NCI-H2081 treated with DMSO at 0.1 percent for 48 hours (cell line): ENCODE measurements at regions not wholly inside any gene's neighbourhood (a gene's known extent, or its start where the extent isn't known, plus 50 kb on each side); places are given as distances from the start of the nearest gene placed in this dataset.

ENCODE experiments used
- DNase-seq: peaks from one replicate; lab custom pipeline; 2025; lab: John Stamatoyannopoulos, UW

DNA sequence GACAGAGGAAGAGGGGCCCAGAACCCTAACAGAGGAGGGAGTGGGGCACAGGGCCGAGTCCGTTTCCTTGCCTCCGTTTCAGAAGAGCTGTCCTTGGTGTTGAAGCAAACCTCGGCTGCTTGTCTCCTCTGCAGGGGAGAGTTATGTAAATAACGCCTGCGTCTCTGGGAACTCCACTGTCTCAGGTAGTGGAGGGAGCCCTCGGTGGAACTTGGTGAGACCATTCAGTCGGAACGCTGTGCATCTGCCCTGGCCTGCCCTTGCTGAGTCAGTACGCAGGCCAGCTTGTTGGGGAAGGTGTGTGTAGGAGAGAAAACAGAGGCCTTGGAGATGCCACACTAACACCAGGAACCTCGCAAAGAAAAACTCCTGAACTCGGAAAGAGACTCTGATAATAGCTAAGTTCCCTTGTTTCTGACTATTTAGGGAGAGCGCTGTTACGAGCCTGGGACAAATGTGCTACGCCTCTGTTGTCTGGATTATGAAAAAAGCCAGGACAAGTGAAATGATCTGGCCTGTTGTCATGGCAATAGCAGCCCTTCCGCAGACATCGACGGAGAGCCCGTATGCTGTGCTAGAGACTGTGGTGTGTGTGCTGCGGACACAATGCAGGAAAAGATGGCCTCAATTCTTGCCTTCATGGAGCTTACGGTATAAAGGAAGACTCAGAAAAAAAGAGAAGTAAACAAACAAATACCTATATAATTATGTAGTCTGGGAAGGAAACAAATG is 94.6 kb upstream of the AKT3 start:
- DNase-seq, result no peak

GRCh38 chr1:243943671-243944428 is 93.8 kb upstream of the AKT3 start:
- no peak for DNase-seq

DNA sequence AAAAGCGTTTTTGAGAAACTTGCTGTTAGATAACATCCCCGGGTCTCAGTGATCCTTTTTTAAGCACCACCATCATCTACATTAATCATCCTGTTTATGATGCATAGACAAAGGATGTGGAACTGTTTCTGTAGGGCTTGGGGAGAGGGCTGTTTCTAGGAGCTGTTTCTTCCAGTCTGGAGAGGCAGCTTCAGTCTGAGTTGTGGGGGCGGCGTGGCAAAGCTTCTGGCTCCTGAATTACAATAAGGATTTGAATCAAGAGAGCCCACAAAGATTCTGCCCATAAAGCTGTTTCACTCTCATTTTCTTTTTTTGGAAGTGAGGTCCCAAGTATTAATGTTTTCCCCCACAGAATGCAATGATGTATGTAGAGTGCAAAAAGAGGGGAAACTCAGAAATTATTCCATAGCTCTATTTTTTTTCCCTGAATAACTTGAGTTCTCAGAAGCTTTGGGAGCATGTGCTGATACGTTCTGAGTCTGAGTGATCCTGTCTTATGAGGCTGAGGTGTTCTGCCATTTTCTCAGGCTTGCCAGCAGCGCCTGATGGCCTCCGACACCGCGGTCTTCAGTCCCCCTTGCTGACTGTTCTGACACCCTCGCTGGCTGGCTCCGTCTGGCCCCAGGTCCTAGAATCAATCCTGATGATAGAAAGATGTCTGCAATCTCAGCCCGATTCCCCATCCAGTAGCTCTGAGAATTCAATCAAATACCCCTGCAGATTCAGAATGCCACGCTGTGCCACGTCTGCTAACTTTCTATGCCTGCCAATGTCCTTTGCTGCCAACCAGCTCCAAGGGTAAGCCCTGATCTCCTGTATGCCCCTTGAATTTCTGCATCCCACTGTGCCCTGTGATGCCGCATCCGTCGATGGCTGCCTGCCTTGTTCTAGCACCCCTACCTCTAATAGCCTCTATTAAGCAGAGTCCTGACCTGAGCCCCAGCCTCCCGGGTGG is 92.4 kb upstream of the AKT3 start:
- DNase-seq, result no peak

- no peak for DNase-seq
These were observed 90.4 kb upstream of the AKT3 start for GRCh38 chr1:243940451-243940850.

DNA sequence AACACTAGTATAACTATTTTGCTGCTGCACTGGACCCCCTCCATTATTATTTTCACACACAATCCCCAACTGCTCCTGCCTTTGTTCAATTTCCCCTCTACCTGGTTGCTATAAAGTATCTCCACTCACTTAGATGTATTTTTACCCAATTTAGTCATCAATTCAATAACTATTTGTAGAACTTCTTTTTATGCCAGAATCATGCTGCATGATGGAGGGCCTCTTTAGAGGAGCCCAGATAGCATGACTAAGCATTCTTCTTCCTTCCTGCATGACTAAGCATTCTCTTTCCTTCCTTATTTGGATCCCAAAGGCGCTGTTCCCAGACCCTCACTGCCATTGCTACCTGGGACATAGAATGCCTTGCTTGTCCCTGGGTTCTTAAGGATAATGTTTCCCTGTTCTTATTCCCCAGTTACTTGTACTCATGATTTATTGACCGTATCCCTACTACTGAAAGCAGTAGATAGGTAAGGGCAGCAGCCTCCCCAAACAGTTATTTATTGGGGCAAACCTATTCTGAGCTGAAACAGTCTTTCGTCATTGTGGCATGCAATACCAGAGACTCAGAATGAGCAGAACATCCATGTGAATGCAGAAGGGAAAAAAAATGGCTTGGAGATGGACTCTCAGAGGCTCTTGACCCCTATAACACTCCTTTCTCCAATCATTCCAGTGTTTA is 89.3 kb upstream of the AKT3 start:
- no peak for DNase-seq

GRCh38 chr1:243938208-243938607 is 88.2 kb upstream of the AKT3 start:
- DNase-seq, result no peak

DNA sequence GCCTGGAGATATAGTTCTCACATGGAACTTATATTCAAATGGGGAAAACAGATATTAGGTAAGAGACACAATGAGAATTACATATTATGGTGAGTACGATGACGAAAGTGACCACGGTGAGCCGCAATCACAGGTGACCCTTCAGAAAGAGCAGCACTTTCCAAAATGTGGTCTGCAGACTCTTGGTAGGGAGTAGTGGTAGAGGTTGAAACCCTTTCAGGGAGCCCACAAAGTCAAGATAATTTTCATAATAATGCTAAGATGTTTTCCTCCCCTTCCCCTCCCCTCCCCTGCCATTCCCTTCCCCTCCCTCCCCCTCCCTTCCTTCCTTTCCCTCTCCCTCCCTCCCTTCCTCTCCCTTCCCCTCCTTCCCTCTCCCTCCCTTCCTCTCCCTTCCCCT is 83.5 kb upstream of the AKT3 start:
- no peak for DNase-seq

GRCh38 chr1:243931957-243932356 is 81.9 kb upstream of the AKT3 start:
- DNase-seq, result no peak

DNA sequence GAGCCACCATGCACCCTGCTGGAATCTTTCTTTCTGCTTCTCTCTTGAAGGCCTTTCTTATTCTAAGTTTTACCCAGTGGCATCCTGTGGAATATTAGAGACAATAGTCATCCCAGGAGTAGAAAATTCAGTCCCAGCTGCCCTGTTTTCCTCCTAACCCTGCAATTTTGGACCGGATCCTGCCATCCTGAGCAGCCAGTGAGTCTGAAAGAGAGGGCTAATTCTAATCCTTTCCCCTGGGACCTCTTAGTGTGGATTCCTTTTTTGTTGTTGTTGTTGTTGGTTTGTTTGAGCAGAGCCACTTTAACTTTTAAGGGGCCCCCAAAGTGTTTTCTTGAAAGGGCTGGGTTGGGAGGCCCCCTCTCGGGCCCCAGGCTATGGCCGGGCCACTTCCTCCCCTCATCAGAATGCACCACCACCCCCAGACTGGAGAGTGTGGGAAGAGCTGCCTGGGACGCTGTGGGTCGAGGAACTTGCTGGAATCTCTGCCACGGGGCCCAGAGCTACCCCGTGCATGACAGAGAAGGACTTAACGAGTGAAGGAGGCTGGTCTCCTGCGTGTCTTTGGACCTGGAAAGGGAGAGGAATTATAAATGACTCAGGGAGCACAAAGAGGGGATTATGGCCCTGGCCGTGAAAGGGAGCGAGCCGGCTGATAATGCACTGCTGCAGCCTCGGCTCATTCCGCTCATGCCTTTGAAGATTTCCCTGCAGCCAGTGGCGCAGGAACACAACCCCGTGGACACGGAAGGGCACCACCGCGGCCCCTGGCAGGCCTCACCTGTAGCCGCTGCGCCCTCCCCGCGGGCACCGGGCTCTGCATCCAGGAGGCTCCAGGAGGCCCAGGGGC is 81.0 kb upstream of the AKT3 start:
- DNase-seq, result no peak

DNA sequence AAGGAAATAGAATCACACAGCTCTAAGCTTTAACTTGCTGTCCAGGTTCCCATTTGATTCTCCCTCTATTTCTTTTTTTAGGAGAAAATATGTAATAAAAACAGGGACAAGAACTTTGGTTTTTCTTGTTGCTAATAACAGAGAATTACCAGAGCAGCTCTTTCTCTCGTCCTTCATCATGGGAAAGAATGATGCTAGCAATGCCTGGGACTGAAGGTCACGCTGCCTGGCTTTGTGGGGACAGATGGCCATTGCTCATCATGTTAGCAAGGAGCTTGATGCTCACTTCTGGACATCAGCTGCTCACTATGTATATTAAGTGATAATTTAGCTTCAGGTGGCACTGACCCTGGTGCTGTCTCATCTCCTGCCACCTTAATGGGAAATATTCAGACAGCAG is 77.3 kb upstream of the AKT3 start:
- no peak for DNase-seq

DNA sequence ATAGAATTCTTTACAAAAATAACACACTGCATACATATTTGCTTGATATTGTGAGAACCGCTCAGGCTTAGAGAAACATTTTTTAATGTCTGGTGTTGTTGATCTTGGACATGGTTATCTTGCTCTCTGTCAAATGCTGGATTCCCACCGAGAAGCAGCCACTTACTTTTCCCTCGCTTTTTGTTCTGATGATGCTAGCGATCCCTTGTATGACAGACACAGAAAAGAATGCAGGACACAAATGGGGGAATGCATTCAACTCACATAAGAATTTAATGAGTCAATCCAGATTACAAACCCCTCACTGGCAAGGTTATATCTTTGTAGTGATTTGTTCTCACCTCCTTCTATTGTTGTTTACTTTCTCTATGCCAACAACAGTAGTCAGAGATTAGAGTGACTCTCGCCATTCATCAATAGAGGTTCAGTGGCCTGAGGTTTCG is 76.8 kb upstream of the AKT3 start:
- DNase-seq, result no peak

GRCh38 chr1:243926299-243926698 is 76.3 kb upstream of the AKT3 start:
- DNase-seq, result no peak

GRCh38 chr1:243924588-243925349 is 74.7 kb upstream of the AKT3 start:
- no peak for DNase-seq

DNA sequence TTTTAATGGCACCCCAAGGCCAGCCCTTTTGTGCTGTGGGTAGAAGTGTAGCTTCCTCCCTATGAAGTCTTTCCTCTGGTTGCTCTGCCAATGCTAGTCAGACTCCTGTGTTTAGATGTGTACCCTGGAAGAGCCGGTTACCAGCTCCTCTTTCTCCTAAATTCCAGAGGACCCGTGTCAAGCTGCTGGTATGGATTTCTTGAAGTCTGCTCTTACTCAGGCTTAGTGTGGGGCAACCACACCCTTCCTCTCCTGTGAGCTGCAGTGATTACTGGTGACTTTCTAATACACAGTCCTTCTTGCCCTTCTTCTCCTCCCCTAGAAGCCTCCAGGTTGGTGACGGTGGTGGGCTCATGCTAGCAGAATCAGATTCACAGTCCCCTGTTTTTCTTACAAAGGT is 74.1 kb upstream of the AKT3 start:
- DNase-seq, result no peak

- DNase-seq, result no peak
These were observed 73.5 kb upstream of the AKT3 start for GRCh38 chr1:243923292-243924171.

GRCh38 chr1:243921111-243921510 is 71.1 kb upstream of the AKT3 start:
- DNase-seq, result no peak

- no peak for DNase-seq
These were observed 68.0 kb upstream of the AKT3 start for GRCh38 chr1:243917863-243918565.

DNA sequence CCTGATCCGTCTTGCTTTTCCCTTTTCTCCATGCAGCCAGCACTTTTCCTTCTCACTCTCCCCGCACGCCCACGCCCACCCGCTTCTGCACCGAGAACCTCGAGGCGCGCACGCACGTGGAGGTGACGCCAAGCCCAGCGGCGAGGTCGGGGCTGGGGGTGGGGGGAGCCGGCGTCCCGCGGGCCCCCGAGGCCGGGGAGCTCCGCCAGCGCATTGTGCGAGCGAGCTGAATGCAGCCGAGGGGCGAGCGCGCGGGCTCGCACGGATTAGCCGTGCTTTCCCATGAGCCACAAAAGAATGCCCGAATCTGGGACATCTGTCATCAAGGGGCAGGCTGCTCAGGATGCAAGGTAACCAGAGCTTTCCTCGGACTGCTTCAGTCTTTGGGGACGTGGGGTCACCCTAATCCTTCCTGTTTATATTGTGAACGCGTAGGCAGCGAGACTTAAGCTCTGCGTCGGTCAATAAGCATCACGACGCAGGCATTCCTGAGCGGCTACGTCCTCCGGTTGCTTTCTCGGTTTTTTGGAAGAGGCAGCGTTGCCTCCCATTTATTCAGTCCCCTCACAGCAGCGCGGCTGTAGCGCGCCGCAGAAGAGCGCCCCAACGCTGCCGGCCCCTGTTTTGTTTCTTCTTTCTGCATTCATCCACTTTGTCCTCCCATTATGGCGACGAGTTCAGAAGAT is 67.3 kb upstream of the AKT3 start:
- DNase-seq, result peak; percentile 27
